Endodermal cell (in vitro differentiated cells): ENCODE measurements at regions not wholly inside any gene's neighbourhood (a gene's known extent, or its start where the extent isn't known, plus 50 kb on each side); places are given as distances from the start of the nearest gene placed in this dataset.

Experiments used
- DNase-seq: peaks from one replicate; pipeline ENCODE4 v3.0.0-alpha.2; 2017
- H3K27ac ChIP-seq: 2 replicates; pipeline ENCODE4 v1.5.1; 2013; ENCODE audit warnings: mild to moderate bottlenecking, low read depth, low read length, moderate library complexity
- H3K27me3 ChIP-seq: 2 replicates; pipeline ENCODE4 v1.6.1; 2013; ENCODE audit warnings: mild to moderate bottlenecking, low read length, moderate library complexity; ENCODE audit not compliant: insufficient read depth, control insufficient read depth, poor library complexity, severe bottlenecking
- H3K36me3 ChIP-seq: 2 replicates; pipeline ENCODE4 v1.7.0; 2013; ENCODE audit warnings: mild to moderate bottlenecking, low read length, moderate library complexity; ENCODE audit not compliant: control insufficient read depth, insufficient read depth
- H3K4me1 ChIP-seq: one replicate; pipeline ENCODE4 v1.7.0; 2013; ENCODE audit warnings: low read length; ENCODE audit not compliant: control insufficient read depth, insufficient read depth
- H3K4me3 ChIP-seq: 2 replicates; pipeline ENCODE4 v1.5.1; 2013; ENCODE audit warnings: mild to moderate bottlenecking, low read length, moderate library complexity
- H3K9ac ChIP-seq: 2 replicates; pipeline ENCODE4 v1.6.1; 2013; ENCODE audit warnings: mild to moderate bottlenecking, low read length, moderate library complexity; ENCODE audit not compliant: poor library complexity, severe bottlenecking; ENCODE audit errors: extremely low read depth
- H3K9me3 ChIP-seq: 2 replicates; pipeline ENCODE4 v1.6.1; 2013; ENCODE audit warnings: mild to moderate bottlenecking, low read length, moderate library complexity; ENCODE audit not compliant: control insufficient read depth
- H3K27ac Mint-ChIP-seq: 2 replicates; pipeline ENCODE4 v1.8.0; 2020; ENCODE audit warnings: mixed read lengths
- H3K27me3 Mint-ChIP-seq: 2 replicates; pipeline ENCODE4 v1.8.0; 2021; ENCODE audit warnings: mild to moderate bottlenecking, mixed read lengths; ENCODE audit not compliant: insufficient read depth
- H3K36me3 Mint-ChIP-seq: 2 replicates; pipeline ENCODE4 v1.8.0; 2020; ENCODE audit warnings: low read depth, mixed read lengths
- H3K4me1 Mint-ChIP-seq: 2 replicates; pipeline ENCODE4 v1.8.0; 2020; ENCODE audit warnings: mixed read lengths
- H3K4me3 Mint-ChIP-seq: 2 replicates; pipeline ENCODE4 v1.8.0; 2020; ENCODE audit warnings: mild to moderate bottlenecking, moderate library complexity, mixed read lengths
- H3K9me3 Mint-ChIP-seq: 2 replicates; pipeline ENCODE4 v1.8.0; 2020; ENCODE audit warnings: mild to moderate bottlenecking, mixed read lengths
- CTCF ChIP-seq: fragments of 200-600 bp; sonication (generic); conservative IDR thresholded peaks from 2 replicates; pipeline ENCODE4 v1.5.0; 2021; ENCODE audit warnings: antibody characterized with exemption, mild to moderate bottlenecking
- WGBS, 2 experiments: methylation state at CpG; one replicate each; pipeline versions ENCODE4 v1.1.5 to v1.1.7; 2013; ENCODE audit warnings: missing lambda C conversion rate in 2 of 2, mixed read lengths in 1 of 2; ENCODE audit not compliant: insufficient coverage in 1 of 2, insufficient read length in 1 of 2; 5-methylcytosine and 5-hydroxymethylcytosine counted together

DNA sequence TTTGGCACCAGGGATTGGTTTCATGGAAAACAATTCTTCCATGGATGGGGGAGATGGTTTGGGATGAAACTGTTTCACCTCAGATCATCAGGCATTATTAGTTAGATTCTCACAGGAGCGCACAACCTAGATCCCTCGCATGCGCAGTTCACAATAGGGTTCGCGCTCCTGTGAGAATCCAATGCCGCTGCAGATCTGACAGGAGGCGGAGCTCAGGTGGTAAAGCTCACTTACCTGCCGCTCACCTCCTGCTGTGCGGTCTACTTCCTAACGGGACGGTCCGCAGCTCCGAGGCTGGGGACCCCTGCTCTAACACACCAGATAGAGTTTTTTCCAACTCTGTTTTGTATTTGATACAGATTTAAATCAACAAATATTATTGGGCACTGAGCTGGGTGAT is 286.5 kb downstream of the MTX2 start:
- Mint-ChIP-seq H3K4me3 (no peak overlapping the region), H3K9me3 (no peaks in the 10 kb centered on the region), H3K27me3 (peaks cover 61% of the 10 kb centered on the region), H3K27ac (no peak overlapping the region), H3K4me1 (peaks cover 31% of the 10 kb centered on the region), H3K36me3 (no peaks in the 10 kb centered on the region)
- Histone ChIP-seq H3K9me3 (no peaks in the 10 kb centered on the region), H3K9ac (no peak overlapping the region), H3K27me3 (peaks cover 18% of the 10 kb centered on the region), H3K36me3 (no peaks in the 10 kb centered on the region), H3K27ac (no peak overlapping the region), H3K4me1 (no peaks in the 10 kb centered on the region), H3K4me3 (no peak overlapping the region)
- WGBS, 2 experiments = 78 to 90% methylated on average over 2 to 13 of the region's 13 CpGs
- TF ChIP-seq CTCF = no peak
- DNase-seq = peak; percentile 81

DNA sequence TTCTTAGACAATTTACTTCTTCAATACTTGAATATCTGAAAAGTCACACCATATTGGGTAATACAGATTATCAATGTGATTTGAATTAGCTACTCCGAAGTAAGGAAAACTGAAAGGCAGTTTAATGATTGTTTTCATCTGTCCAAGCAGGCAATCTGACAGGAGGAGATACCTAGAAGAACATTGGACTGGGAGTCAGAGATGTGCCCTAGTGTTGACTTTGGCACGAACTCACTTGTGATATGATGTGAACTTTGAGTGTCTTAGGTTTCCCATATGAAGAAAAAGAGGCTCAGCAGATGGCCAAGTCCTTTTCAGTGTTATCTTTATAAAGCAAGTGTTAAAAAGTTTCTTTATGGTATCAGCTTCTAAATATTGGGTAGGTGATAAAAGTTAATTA is 287.1 kb downstream of the MTX2 start:
- peaks cover 4% of the 10 kb centered on the region for H3K4me1 ChIP-seq
- WGBS, 2 experiments = 46 to 50% methylated on average over 2 of the region's 2 CpGs
- Mint-ChIP-seq H3K4me3 (no peak overlapping the region), H3K36me3 (no peaks in the 10 kb centered on the region), H3K4me1 (peaks cover 33% of the 10 kb centered on the region), H3K27me3 (peaks cover 61% of the 10 kb centered on the region), H3K27ac (no peak overlapping the region), H3K9me3 (no peaks in the 10 kb centered on the region)
- no peak overlapping the region for H3K9ac ChIP-seq
- H3K36me3 ChIP-seq = no peaks in the 10 kb centered on the region
- no peak overlapping the region for H3K27ac ChIP-seq
- no peak for DNase-seq
- peaks cover 12% of the 10 kb centered on the region for H3K27me3 ChIP-seq
- no peak overlapping the region for H3K4me3 ChIP-seq
- no peaks in the 10 kb centered on the region for H3K9me3 ChIP-seq
- TF ChIP-seq CTCF = no peak

DNA sequence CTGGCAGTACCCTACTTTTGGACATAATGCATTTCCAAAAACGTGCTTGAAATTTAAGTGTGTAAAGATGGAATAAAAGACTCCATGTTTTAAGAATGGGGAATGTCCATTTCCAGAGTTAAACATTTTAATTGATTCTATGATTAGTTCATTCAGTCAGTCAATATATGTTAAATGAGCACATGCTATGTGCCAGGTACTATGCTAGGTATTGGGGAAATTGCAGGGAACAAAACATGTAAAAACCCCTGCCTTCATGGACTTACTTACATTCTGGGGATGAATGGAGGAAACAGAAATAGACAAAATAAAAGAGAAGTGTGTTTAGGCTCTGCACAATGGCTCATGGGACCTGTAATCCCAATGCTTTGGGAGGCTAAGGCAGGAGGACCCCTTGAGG is 288.6 kb downstream of the MTX2 start:
- DNase-seq = no peak
- 90% methylated on average over 1 of the region's 1 CpG; no CpG with 5 or more reads in 1 of the 2 experiments for WGBS, 2 experiments
- Histone ChIP-seq H3K4me3 (no peak overlapping the region), H3K4me1 (peaks cover 4% of the 10 kb centered on the region), H3K9me3 (no peaks in the 10 kb centered on the region), H3K27me3 (peaks cover 5% of the 10 kb centered on the region), H3K9ac (no peak overlapping the region), H3K36me3 (no peaks in the 10 kb centered on the region), H3K27ac (no peak overlapping the region)
- Mint-ChIP-seq H3K27me3 (peaks cover 61% of the 10 kb centered on the region), H3K36me3 (no peaks in the 10 kb centered on the region), H3K4me3 (no peak overlapping the region), H3K9me3 (no peaks in the 10 kb centered on the region), H3K27ac (no peak overlapping the region), H3K4me1 (peaks cover 34% of the 10 kb centered on the region)
- no peak for TF ChIP-seq CTCF
